CD4-positive, alpha-beta T cell (primary cell): ENCODE measurements at regions not wholly inside any gene's neighbourhood (a gene's known extent, or its start where the extent isn't known, plus 50 kb on each side); places are given as distances from the start of the nearest gene placed in this dataset.

Experiments
- ATAC-seq: fragments of 200-7000 bp; cut with Tn5 transposase; one replicate; pipeline ENCODE4 v1.10.0; 2022; ENCODE audit warnings: mild to moderate bottlenecking; ENCODE audit not compliant: poor library complexity
- CTCF ChIA-PET: fragments of 350-600 bp; sonication (Branson Sonifier 250); formaldehyde crosslinking; loops from one replicate; lab custom pipeline; 2021; ENCODE audit warnings: antibody characterized with exemption, inconsistent platforms; lab: Charles Lee
- POLR2A ChIA-PET: fragments of 350-600 bp; sonication (Branson Sonifier 250); formaldehyde crosslinking; loops from one replicate; lab custom pipeline; 2021; ENCODE audit warnings: antibody characterized with exemption, inconsistent platforms; lab: Charles Lee
- DNase-seq, 14 experiments: peaks; one replicate each; pipeline ENCODE4 v3.0.0-alpha.2; 2013 to 2020; ENCODE audit warnings: mixed read lengths in 2 of 14
- H3K27ac ChIP-seq, 2 donors: one replicate each; pipeline versions ENCODE4 v1.5.1 to v1.7.0; 2013; ENCODE audit warnings: low read length in 2 of 2, low read depth in 1 of 2, mild to moderate bottlenecking in 1 of 2
- H3K27me3 ChIP-seq, 2 experiments: 1 replicate in 1 of 2; 2 replicates in 1 of 2; pipeline versions ENCODE4 v1.6.1 to v1.7.0; 2013; ENCODE audit warnings: low read length in 2 of 2, control low read depth in 1 of 2, mild to moderate bottlenecking in 1 of 2, moderate library complexity in 1 of 2; ENCODE audit not compliant: insufficient read depth in 2 of 2, control insufficient read depth in 1 of 2
- H3K36me3 ChIP-seq: one replicate; pipeline ENCODE4 v1.6.1; 2013; ENCODE audit warnings: low read length, control low read depth; ENCODE audit not compliant: insufficient read depth
- H3K4me1 ChIP-seq: one replicate; pipeline ENCODE4 v1.6.1; 2013; ENCODE audit warnings: low read length, control low read depth; ENCODE audit not compliant: insufficient read depth
- H3K4me3 ChIP-seq: one replicate; pipeline ENCODE4 v1.5.1; 2013; ENCODE audit warnings: mild to moderate bottlenecking, low read length, moderate library complexity
- H3K9me3 ChIP-seq, 2 experiments: 1 replicate in 1 of 2; 2 replicates in 1 of 2; pipeline versions ENCODE4 v1.6.1 to v1.7.0; 2013; ENCODE audit warnings: low read length in 2 of 2, mild to moderate bottlenecking in 2 of 2, control low read depth in 1 of 2, moderate library complexity in 1 of 2; ENCODE audit not compliant: control insufficient read depth in 1 of 2, insufficient read depth in 1 of 2
- H3K27ac Mint-ChIP-seq: one replicate; pipeline ENCODE4 v1.8.0; 2020; ENCODE audit warnings: mixed read lengths
- H3K27me3 Mint-ChIP-seq: one replicate; pipeline ENCODE4 v1.8.0; 2021; ENCODE audit warnings: mixed read lengths
- H3K36me3 Mint-ChIP-seq: one replicate; pipeline ENCODE4 v1.8.0; 2021; ENCODE audit warnings: low read depth, mixed read lengths
- H3K4me1 Mint-ChIP-seq: one replicate; pipeline ENCODE4 v1.8.0; 2021; ENCODE audit warnings: low read depth, mixed read lengths
- H3K4me3 Mint-ChIP-seq: one replicate; pipeline ENCODE4 v1.8.0; 2020; ENCODE audit warnings: mild to moderate bottlenecking, mixed read lengths
- H3K9me3 Mint-ChIP-seq: one replicate; pipeline ENCODE4 v1.8.0; 2020; ENCODE audit warnings: mixed read lengths
- intact Hi-C, 2 experiments: fragments of 100-400 bp; cut with DNase I in 1 of 2; cut with micrococcal nuclease in 1 of 2; formaldehyde crosslinking; loops; one replicate each; pipeline versions ENCODE4 v1.15.1 to v1.9.0; 2023 to 2025; cut with DNase I, micrococcal nuclease
- TF ChIP-seq, protein P1 (sequence below): fragments of 200-600 bp; IDR thresholded peaks from one replicate; pipeline ENCODE4 v1.8.0; 2022; ENCODE audit warnings: antibody characterized with exemption, mild to moderate bottlenecking

DNA sequence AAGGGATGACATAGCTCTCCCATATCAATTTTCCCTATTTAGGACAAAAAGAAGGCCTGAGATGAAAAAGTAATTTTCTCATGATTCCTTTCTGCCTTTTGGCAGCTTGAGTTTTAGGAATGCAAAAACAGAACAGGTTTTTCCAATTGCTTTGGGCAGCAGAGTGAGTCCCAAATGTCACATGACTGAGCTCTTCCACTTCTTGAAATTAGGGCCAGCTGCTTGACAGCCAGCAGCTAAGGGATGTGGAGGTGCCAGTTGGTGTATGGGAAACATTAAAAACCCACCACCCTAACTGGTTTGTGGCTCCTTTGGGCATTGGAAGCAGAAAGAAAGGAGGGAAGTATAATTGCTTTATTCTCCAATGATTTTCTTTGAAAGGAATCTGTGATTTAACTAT is 133.8 kb upstream of the FAM20A start:
- no peak overlapping the region for H3K4me3 Mint-ChIP-seq
- no peak for DNase-seq
- no peaks in the 10 kb centered on the region for H3K9me3 Mint-ChIP-seq
- CTCF ChIA-PET, result no interaction called here
- H3K36me3 Mint-ChIP-seq, result no peaks in the 10 kb centered on the region
- no peak for ATAC-seq
- no peaks in the 10 kb centered on the region for H3K36me3 ChIP-seq
- no peaks in the 10 kb centered on the region for H3K4me1 ChIP-seq
- POLR2A ChIA-PET, result no interaction called here
- no peaks in the 10 kb centered on the region for H3K4me1 Mint-ChIP-seq
- H3K9me3 ChIP-seq, result no peaks in the 10 kb centered on the region
- no peak overlapping the region for H3K27ac ChIP-seq
- TF ChIP-seq, protein P1, sequence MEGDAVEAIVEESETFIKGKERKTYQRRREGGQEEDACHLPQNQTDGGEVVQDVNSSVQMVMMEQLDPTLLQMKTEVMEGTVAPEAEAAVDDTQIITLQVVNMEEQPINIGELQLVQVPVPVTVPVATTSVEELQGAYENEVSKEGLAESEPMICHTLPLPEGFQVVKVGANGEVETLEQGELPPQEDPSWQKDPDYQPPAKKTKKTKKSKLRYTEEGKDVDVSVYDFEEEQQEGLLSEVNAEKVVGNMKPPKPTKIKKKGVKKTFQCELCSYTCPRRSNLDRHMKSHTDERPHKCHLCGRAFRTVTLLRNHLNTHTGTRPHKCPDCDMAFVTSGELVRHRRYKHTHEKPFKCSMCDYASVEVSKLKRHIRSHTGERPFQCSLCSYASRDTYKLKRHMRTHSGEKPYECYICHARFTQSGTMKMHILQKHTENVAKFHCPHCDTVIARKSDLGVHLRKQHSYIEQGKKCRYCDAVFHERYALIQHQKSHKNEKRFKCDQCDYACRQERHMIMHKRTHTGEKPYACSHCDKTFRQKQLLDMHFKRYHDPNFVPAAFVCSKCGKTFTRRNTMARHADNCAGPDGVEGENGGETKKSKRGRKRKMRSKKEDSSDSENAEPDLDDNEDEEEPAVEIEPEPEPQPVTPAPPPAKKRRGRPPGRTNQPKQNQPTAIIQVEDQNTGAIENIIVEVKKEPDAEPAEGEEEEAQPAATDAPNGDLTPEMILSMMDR, result no peak
- H3K4me3 ChIP-seq, result no peak overlapping the region
- peaks cover 31% of the 10 kb centered on the region for H3K27me3 Mint-ChIP-seq
- peaks cover 0 to 4% of the 10 kb centered on the region in 2 experiments for H3K27me3 ChIP-seq
- intact Hi-C loops, result no loop called here
- H3K27ac Mint-ChIP-seq, result no peak overlapping the region

DNA sequence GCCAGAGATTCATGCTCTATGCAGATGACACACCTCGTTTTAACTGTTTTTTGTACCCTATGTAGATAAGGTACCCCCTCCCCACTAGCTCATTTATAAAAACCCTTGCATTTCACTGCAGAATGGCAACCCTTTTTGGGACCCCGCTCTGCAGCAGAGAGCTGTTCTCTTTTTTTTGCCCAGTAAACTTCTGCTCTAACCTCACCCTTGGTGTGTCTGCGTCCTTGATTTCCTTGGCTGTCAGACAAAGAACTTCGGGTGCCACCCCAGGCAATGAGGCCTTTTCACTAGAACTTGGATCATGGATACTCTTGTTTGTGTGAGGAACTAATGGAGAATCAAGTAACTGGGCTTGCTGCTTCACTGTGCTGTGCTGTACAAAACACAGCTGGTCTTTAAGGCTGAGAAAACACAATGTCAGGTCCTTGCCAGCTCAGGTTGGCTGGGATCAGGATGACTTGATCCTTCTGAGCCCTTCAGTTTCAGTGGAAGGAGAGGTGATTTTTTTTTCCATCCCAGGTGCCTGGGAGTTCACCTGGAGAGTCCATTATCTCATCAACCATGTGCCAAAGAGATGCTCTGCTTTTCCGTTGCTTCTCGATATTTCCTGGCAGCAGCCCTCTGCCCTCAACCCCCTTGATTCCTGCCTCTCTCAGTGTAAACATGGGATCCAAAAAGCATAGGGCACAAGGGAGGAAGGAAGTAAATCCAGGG is 133.2 kb upstream of the FAM20A start:
- no peak overlapping the region for H3K27ac ChIP-seq
- peaks cover 29% of the 10 kb centered on the region for H3K27me3 Mint-ChIP-seq
- TF ChIP-seq, protein P1, result no peak
- ChIA-PET CTCF (no interaction called here), POLR2A (no interaction called here)
- H3K36me3 Mint-ChIP-seq, result no peaks in the 10 kb centered on the region
- H3K4me1 ChIP-seq, result no peaks in the 10 kb centered on the region
- H3K27me3 ChIP-seq, result peaks cover 0 to 4% of the 10 kb centered on the region in 2 experiments
- intact Hi-C loops, result no loop called here
- no peak overlapping the region for H3K4me3 Mint-ChIP-seq
- no peaks in the 10 kb centered on the region for H3K9me3 Mint-ChIP-seq
- no peaks in the 10 kb centered on the region for H3K4me1 Mint-ChIP-seq
- ATAC-seq, result no peak
- H3K4me3 ChIP-seq, result no peak overlapping the region
- no peaks in the 10 kb centered on the region for H3K36me3 ChIP-seq
- DNase-seq, result no peak
- H3K27ac Mint-ChIP-seq, result no peak overlapping the region
- H3K9me3 ChIP-seq, result no peaks in the 10 kb centered on the region

DNA sequence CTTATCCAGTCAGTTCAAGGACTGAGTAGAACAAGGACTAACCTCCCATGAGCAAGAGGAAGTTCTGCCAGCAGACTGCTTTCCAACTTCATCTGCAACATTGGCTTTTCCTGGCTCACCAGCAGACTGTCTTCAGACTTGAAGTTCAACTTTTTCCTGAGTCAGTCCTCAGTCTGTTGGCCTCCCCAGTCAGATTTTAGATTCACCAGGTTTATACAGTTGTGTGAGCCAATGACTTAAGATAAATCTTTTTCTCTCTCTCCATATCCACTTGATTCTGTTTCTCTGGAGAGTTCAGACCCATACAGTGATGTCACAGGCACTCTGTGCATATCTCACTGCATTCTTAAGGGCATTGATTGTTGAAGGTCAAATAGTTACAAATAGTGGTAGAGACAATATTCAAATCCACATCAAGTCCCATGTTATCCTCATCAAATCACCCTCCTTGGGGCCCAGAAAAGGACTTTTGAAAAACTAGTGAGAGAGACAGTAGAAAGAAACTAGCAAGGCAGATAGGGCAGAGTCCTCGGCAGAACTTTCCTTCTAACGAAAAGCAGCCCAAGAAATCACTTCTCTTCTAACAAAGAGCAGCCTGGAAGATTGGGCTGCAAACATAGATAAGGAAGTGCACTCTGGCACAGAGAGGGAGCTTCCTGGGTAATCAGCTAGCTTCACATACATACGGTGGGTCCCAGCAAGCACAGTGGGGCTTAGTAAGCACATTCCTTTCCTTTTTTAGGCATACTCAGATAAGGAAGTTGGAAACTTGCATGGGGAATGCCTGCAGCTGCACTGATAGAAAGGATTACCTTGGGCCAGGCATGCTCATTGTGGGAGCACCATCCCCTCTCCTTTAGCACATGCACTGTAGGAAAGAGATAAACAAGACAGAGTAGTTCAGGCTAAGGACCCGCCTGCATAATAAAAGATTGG is 132.3 kb upstream of the FAM20A start:
- peaks cover 34% of the 10 kb centered on the region for H3K27me3 Mint-ChIP-seq
- ChIA-PET POLR2A (no interaction called here), CTCF (no interaction called here)
- ATAC-seq (no peak), DNase-seq (no peak)
- Histone ChIP-seq H3K27me3 (peaks cover 0 to 4% of the 10 kb centered on the region in 2 experiments), H3K36me3 (no peaks in the 10 kb centered on the region), H3K27ac (no peak overlapping the region), H3K4me3 (no peak overlapping the region), H3K4me1 (no peaks in the 10 kb centered on the region), H3K9me3 (no peaks in the 10 kb centered on the region)
- TF ChIP-seq, protein P1, result no peak
- intact Hi-C loops, result no loop called here
- H3K4me1 Mint-ChIP-seq, result no peaks in the 10 kb centered on the region
- no peak overlapping the region for H3K27ac Mint-ChIP-seq
- no peaks in the 10 kb centered on the region for H3K9me3 Mint-ChIP-seq
- H3K36me3 Mint-ChIP-seq, result no peaks in the 10 kb centered on the region
- no peak overlapping the region for H3K4me3 Mint-ChIP-seq
